HL-60/S4 treated with retinoic acid at 250 ng/mL for 4 days and 3 days (cell line): ENCODE measurements at regions not wholly inside any gene's neighbourhood (a gene's known extent, or its start where the extent isn't known, plus 50 kb on each side); places are given as distances from the start of the nearest gene placed in this dataset.

ENCODE experiments used
- in situ Hi-C: fragments of 300-500 bp; cut with MboI; formaldehyde crosslinking; loops from 2 replicates; pipeline ENCODE4 v1.7.0; 2022; ENCODE audit warnings: low sequenced_read_pairs

DNA sequence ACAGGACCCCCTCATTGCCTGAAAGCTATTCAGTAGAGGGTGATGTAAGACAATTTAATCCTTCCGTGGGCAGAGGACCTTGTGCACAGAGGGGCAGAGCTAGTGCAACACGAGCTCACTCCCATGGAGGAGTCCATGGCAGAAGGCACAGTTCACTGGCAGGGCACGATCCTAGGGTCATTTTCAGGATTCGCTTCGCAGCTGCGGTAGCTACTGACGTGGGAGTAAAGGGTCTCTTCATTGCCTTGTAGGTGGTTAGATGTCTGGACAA is 207.8 kb downstream of the FOXO1 start:
- in situ Hi-C loops = no loop called here

DNA sequence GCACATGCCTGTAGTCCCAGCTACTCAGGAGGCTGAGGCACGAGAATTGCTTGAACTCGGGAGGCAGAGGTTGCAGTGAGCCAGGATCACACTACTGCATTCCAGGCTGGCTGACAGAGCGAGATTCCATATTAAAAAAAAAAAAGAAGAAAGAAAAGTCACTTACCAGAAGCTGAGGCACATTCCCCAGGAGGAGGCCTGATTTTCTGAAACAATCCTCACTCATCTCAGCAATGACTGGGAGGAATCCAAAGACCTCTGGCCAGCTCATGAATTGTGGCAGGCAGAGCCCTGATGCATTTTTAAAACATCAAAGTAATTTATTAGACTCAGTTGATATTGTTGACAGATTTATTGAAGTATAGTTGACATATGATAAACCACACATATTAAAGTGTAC is 206.3 kb downstream of the FOXO1 start:
- in situ Hi-C loops = no loop called here

DNA sequence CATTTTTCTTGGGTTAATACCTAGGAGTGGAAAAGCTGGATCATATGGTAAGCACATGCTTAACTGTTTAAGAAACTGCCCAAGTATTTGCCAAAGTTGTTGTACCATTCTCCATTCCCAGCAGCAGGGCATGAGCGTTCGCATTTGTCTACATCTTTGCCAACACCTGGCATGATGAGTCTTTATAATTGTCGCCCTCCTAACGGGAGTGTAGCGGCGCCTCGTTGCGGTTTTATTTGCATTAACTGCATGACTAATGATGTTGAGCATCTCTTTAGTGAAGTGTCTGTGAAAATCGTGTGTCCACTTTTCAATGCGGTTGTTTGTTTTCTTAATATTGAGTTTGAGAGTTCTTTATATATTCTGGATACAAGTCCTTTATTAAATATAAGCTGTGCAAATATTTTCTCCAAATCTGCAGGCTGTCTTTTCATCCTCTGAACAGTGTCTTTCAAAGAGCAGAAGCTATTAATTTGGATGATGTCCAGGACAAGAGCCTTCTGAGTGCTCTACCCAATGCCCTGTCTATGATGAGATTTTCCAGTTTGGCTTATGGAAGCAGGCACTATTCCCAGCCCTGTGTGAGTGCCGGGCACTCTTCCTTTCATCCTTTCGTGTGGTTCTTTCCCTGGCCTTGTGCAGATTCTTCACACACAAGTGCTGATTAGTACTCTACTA is 202.0 kb downstream of the FOXO1 start:
- in situ Hi-C loops = no loop called here

DNA sequence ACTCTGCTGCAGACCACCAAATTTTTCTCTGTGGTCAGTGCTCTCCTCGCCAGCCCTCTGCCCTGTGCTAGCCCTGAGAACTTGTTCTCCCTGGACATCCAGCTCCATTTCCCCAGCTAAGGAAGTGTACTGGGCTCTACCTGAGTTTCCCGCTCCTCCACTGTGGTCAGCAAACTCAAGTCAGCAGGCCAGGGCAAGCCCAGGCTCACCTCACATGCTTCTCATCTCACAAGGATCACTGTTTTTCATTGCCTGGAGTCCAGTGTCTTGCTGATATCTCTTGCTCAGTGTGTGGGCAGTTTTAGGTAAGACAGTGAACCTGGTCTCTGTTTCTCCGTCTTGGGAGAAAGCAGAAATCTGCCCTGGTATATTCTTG is 201.4 kb downstream of the FOXO1 start:
- in situ Hi-C loops = no loop called here

DNA sequence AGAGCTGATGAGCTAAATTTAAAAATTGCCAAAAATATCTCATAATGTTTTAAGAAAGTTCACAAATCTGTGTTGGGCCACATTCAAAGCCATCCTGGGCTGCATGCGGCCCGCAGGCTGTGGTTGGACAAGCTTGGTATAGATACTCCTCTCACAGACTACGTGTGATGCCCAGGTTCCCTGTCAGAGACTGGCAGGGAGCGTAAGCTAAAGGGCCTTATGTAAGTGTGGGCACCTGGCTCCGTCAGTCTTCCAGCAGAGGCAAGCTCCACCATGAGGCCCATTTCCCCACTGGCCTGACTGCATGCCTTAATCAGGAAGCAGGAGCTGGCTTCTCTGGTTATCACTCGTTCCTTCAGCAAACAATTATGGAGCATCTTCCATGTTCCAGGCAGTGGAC is 200.2 kb downstream of the FOXO1 start:
- in situ Hi-C loops = no loop called here

DNA sequence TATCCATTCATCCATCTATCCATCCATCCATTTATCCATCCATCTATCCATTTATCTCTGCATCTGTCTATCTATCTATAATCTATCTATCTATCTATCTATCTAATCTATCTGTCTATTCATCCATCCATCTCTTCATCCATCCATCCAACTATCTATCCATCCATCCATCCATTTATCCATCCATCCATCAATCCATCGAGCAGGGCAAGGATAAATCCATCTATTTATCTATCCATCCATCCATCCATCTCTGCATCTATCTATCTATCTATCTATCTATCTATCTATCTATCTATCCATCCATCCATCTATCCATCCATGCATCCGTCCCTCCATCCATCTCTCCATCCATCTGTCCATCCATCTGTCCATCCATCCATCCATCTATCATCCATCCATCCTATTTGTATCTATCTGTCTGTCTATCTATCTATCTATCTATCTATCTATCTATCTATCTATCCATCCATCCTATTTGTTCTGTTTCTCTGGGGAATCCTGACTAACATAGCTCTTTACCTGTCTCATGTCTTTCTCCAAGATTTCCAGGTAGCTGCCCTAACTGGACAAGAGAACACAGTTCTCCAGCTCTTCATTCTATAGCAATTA is 198.1 kb downstream of the FOXO1 start:
- in situ Hi-C loops = no loop called here

DNA sequence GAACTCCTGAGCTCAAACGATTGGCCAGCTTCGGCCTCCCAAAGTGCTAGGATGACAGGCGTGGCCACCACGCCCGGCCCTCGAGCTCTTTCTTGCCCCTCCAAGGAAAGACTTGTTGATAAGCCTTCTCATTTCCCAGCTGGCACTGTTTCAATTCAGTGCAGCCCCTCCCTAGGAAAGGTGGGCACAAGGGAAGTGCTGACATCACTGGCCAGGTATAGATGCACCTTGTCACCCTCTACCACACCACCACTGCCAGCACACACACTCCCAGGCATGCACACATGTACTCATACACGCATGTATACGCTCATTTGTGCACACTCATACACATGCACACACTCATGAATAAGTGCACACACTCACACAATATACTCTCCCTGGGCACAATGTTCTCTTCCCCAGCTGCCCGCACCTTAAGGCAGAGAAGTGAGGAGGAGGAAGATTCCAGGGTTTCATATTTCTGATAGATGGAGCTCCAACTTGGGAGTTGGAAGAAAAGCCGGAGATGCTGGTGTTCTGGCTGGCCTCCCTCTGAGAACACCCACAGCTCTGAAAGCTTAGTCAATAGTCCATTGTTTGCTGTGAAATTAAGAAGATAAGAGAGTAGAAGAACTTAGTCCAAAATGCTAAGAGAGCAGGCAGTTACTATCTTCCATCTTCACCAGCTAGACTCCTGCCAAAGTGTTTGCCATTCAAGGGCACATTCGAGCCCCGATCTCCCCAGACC is 196.7 kb downstream of the FOXO1 start:
- in situ Hi-C loops = no loop called here

DNA sequence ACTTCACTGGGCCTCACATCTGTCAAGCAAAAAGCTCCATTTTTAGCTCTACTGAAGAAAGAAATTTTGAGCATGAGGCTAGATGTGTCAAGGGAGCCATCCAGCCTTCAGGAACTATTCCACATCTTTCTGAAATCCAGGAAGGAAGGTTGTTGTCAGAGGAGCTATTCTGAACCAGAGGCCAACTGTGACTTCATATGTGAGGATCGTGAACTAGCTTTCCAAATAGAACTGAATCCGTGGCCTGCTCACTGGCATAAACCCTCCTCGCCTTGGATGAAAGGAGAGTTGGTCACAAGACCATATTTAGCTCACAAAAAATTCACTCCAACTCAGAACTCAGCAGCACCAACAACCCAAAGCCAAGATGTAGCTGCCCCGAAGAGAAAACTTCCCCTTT is 195.8 kb downstream of the FOXO1 start:
- in situ Hi-C loops = no loop called here

DNA sequence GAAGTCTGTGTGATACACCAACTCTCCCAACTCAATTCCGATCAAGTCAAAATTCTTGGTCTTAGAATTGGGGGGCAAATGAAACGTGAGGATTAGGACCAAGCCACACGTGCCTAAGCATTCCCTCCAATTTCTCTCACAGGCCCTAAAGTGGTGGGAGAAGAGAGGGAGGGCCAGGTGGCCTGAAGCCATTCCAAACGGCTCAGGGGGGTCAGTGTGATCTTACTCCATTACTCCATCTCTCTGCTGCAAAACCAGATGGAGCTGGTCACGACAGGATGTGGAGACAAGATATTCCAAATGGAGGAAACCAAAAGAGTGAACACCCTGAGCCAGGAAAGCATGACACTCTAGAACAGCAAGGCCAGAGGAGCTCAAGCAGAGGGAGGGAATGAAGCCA is 195.4 kb downstream of the FOXO1 start:
- in situ Hi-C loops = no loop called here

DNA sequence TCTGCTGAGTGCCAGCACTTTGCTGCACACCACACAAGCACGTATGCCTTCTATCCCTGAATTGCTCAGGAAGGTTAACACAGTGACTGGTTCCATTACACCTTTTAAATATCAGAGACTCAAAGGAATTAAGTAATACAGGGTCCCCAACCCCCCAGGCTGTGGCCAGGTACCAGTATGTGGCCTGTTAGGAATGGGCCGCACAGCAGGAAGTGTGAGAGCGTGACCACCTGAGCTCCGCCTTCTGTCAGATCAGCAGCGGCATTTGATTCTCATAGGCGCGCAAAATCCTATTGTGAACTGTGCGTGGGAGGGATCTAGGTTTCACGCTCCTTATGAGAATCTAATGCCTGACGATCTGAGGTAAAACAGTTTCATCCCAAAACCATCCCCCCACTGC is 194.5 kb downstream of the FOXO1 start:
- in situ Hi-C loops = no loop called here

DNA sequence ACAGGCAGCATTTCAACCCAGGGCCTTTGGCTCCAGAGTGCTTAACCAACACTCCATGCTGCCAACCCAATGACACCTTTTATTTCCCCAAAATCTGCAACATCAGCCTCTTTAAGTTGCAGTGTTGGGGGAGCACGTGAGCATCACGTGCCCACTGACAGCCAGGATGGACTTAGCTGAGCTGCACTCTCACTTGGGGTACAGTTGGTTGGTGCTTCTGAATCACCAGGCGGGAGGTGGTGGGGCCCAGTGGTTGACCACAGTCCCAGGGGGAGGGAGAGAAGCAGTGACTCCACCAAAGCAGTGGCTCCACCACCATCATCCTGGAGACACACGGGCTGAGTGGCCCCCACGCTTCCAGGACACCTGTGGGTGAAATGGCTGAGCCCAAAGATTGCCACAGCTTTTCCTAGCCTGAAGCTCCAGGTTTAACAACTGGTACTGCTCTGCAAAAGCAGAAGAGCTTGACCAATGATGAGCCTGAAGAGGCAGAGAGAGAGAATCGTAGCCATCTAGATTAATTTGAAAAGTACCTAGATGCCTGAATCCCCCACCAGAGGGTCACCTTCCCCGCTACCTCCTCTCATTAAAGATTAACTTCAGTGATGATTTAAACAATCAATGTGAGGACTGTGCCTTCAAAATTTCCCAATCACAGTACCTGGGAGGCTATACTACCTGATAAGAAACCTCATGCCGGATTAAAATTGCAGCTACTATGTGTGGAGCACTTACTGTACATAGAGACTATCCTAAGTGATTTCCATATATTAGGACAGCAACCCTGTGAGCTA is 193.8 kb downstream of the FOXO1 start:
- in situ Hi-C loops = no loop called here

DNA sequence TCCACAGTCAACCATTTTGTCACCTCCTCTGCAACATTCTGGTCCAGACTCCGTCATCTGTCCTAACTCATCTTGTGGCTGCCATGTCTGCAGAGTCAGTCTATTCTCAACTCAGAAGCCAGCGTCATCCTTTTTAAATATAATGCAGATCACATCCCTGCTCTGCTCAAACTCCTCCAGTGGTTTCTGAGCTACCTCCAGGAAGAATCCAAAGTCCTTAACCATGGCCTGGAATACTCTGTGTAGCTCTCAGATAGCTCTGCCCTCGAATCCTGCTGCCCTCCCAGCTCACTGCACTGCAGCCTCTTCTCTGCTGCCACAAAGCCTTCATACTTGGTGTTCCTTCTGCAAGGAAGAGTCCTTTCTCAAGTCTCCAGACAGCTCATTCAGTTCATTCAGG is 190.8 kb downstream of the FOXO1 start:
- in situ Hi-C loops = no loop called here

DNA sequence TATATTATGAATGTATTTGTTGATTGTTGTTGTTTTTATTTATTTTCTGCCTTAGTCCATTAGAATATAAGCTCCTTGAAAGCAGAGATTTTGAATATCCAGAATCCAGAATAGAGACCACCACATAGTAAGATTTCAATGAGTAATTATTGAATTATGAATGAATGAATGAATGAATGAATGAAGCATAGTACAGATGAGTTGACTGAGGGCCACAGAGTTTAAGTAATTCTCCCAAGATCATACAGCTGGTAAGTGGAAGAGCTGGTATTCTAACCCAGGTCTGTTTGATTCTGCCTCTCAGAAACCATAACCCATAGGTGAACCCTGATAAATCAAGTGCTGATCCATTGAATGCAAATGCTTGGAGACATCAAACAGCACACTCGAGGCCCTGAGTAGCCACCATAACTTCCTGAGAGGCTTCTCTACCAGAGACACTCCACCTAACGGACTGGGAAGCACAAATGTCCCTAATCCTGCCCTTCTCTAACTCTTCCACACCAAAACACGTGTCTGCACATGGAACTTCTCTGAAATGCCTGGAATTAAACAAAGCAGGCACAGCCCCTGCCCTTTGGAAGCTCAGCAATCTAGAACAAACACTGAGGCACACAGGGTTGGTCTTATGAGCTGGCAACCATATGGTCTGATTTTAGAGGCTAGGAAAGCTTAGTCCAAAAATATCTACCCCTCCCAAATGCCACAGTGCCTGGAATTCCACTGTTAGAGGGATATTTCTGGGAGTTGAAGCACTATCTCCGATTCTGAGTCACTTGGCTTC is 190.1 kb downstream of the FOXO1 start:
- in situ Hi-C loops = no loop called here

DNA sequence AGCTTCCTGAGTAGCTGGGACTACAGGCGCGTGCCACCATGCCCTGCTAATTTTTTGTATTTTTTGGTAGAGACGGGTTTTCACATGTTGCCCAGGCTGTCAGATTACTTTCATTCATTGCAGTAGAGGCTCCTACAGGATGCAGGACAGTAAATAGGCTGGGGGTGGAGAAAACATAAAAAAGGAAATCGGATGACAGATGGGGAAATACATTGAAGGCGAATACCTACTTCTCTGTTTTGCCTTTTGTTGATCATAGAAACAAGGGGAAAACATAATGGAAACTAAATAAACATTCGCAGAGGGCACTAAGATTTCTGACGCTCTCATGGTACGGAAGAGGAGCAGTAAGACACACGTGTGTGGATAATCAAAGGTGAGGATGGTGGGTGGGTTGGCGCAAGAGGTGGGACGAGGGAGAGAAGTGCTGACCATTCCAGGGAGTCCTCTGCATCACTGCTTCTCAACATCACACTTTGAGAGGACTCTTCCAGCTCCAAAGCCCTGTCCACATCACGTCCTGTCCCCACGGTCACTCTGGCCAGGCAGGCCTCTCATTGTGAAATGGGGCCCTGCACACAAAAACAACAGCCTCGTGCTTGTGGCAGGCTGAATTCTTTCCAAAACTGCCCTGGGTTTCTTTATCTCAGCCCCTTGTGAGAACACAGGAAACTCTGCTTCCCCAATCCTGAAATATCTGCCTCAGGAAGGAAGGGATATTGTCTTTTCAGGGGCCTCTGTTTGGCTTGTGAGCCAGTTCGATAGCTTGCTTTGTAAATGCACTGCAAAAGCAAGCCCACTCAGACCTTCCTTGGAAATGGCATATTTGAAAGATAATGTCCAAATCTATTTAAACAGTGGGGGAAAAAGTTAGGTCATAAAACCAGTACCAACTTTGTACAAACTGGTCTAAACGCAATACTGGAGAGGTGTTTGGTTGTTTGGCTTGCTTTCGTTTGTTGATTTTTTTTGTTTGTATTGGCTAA is 188.5 kb downstream of the FOXO1 start:
- in situ Hi-C loops = no loop called here

DNA sequence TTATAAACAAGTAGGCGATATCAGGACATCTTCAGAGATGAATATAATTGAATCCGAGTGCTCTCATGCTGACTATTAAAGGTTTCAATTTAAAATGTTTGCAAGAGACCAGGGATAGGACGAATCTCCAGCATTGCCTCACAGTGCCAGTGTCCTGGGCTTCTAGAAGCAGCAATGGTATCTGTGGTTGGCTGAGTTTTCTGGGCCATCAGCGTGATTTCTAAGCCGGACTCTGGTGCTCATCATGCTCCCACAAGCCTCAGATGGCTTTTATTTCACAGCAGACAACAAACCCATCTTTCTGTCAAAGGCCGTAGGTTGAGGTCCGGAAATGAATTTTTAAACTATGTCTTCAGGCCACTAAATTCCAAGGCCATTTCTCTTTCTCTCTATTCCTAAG is 187.7 kb downstream of the FOXO1 start:
- in situ Hi-C loops = no loop called here

DNA sequence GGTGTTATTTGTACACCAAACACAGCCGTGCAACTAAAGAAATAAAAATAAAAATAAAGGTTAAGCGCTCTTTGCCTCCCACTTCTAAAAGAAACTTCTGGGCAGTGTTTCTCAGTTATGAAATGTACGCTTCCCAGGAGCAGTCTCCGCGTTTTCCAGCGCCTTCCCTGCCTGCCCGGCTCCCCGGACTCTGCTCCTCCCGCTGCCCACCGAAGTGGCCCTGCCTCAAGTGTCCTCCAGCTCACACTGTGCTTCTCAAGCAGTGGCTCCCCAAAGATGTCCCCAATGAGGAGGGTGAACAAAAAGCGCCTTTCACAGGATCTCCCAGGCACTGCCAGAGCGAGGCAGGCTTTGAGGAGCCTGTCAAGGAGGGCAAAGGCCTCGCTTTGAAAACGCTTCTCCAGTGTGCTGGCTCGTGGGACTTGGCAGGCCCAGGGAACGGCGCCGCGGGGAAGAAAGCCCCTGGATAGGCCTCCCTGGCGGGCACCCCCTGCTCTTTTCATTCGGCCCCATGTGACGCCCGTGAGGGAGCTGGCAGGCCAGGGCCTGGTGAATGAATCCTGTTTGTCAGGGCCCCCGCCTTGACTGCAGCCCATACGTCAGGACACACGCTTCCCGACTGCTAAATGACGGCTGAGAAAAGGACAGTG is 187.1 kb downstream of the FOXO1 start:
- in situ Hi-C loops = no loop called here

DNA sequence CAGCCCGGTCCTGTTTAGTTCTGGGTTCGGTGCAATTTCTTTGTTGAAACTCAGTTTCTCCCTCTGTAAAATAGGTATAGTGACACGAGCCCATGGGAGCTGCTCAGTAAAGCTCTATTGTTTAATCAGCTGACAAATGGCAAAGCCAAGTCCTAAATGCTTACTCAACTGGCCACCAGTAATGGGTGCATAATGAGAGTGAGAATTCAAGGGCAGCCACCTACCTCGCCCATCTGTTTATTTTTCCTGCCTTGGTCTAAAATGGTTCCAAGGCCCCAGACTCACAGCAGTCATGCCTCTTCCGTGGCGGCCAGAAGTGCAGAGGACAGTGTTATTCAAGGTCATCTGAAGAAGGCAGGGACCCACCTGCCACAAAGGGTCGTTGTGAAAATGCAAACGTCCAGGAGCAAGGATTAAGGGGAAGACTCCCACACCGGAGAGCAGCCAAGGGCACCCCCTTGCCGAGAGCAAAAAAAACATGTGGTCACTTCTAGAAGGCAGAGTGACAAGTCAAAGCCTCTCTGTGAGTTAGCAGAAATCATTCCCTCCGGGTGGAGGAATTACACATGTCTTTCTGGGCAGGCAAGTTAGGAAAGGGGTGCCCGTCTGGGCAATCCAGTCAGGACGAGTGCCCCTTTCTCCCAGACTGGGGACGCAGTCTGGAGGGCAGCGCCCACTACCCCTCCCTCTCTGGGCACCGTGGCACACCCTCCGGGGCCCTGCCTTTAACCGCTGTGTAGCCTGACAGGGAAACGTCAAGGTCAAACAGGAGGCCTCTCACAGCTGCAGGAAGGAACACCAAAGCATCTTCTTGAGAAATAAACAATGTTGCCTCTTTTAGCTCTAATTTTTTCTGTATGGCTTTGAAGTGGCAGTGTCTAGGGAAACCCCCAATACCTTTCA is 186.2 kb downstream of the FOXO1 start:
- in situ Hi-C loops = no loop called here

DNA sequence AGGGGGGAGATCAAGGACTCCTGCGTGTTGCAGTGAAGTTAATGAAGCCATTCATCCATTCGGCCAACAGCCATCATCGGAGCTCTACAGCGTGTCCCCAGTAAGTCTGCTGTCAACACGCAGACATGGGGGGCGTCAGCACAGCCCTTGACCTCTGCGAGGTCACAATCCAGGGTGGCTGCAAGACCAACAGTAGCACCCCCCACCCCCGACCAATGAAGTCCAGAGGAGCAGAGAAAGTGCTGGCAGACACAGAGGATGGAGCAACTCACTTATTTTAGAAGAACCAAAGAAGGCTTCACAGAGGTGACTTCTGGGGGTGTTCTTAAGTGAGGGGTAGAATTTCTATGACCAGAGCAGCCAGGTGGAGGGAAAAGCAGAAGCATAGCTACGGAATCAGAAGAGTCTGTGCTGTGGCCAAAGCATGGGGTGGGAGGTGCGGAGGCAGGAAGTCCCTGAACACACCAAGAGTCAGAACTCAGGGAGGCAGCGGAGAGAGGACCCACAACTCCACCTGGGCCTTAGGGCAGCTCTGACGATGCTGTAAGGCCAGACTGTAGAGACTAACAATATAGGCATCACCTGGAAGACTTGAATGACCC is 185.4 kb downstream of the FOXO1 start:
- in situ Hi-C loops = no loop called here
